Activated CD8-positive, alpha-beta memory T cell treated with anti-CD3 and anti-CD28 coated beads, Interleukin-2, amount 50 U/mL, for 4 hours (primary cell): ENCODE measurements at regions not wholly inside any gene's neighbourhood (a gene's known extent, or its start where the extent isn't known, plus 50 kb on each side); places are given as distances from the start of the nearest gene placed in this dataset.

Experiments
- DNase-seq: peaks from one replicate; pipeline ENCODE4 v3.0.0-alpha.2; 2020

- no peak for DNase-seq
Observed at GRCh38 chr10:10788761-10789160, 228.9 kb upstream of the CELF2 start.

GRCh38 chr10:10791869-10792268 lies 225.8 kb upstream of the CELF2 start:
- no peak for DNase-seq

GRCh38 chr10:10792681-10793080 lies 225.0 kb upstream of the CELF2 start:
- DNase-seq = no peak

- no peak for DNase-seq
Observed at GRCh38 chr10:10794046-10794445, 223.6 kb upstream of the CELF2 start.

- DNase-seq = no peak
Observed at GRCh38 chr10:10794791-10795191, 222.9 kb upstream of the CELF2 start.

- DNase-seq = no peak
Observed at GRCh38 chr10:10796061-10796773, 221.5 kb upstream of the CELF2 start.

- no peak for DNase-seq
Observed at GRCh38 chr10:10796774-10797415, 220.8 kb upstream of the CELF2 start.

- no peak for DNase-seq
Observed at GRCh38 chr10:10797513-10797912, 220.2 kb upstream of the CELF2 start.

- DNase-seq = no peak
Observed at GRCh38 chr10:10798102-10798863, 219.4 kb upstream of the CELF2 start.

- DNase-seq = no peak
Observed at GRCh38 chr10:10798864-10799192, 218.8 kb upstream of the CELF2 start.

GRCh38 chr10:10800961-10801360 lies 216.7 kb upstream of the CELF2 start:
- DNase-seq = no peak

GRCh38 chr10:10803278-10803677 lies 214.4 kb upstream of the CELF2 start:
- no peak for DNase-seq

GRCh38 chr10:10804061-10804460 lies 213.6 kb upstream of the CELF2 start:
- no peak for DNase-seq

GRCh38 chr10:10804998-10805740 lies 212.5 kb upstream of the CELF2 start:
- DNase-seq = no peak

GRCh38 chr10:10807106-10807505 lies 210.6 kb upstream of the CELF2 start:
- DNase-seq = no peak

- DNase-seq = no peak
Observed at GRCh38 chr10:10811562-10811961, 206.1 kb upstream of the CELF2 start.

GRCh38 chr10:10813656-10814055 lies 204.0 kb upstream of the CELF2 start:
- no peak for DNase-seq

- no peak for DNase-seq
Observed at GRCh38 chr10:10814069-10814468, 203.6 kb upstream of the CELF2 start.

GRCh38 chr10:10816447-10816846 lies 201.2 kb upstream of the CELF2 start:
- DNase-seq = no peak

GRCh38 chr10:10817609-10818008 lies 200.1 kb upstream of the CELF2 start:
- DNase-seq = no peak

GRCh38 chr10:10818082-10818481 lies 199.6 kb upstream of the CELF2 start:
- DNase-seq = no peak

- DNase-seq = no peak
Observed at GRCh38 chr10:10819206-10819856, 198.3 kb upstream of the CELF2 start.

GRCh38 chr10:10821926-10822325 lies 195.7 kb upstream of the CELF2 start:
- no peak for DNase-seq
